Mesendoderm (in vitro differentiated cells): ENCODE measurements at regions not wholly inside any gene's neighbourhood (a gene's known extent, or its start where the extent isn't known, plus 50 kb on each side); places are given as distances from the start of the nearest gene placed in this dataset.

Source experiments
- DNase-seq: peaks from one replicate; pipeline ENCODE4 v3.0.0; 2013
- H2AK5ac ChIP-seq: 2 replicates; pipeline ENCODE4 v1.6.1; 2013; ENCODE audit warnings: low read length, inconsistent platforms
- H2BK120ac ChIP-seq: 2 replicates; pipeline ENCODE4 v1.6.1; 2013; ENCODE audit warnings: low read depth, mild to moderate bottlenecking, low read length, moderate library complexity, mixed read lengths
- H2BK15ac ChIP-seq: replicated peaks from 2 replicates; pipeline ENCODE4 v1.6.1; 2013; ENCODE audit warnings: low read depth, mild to moderate bottlenecking, moderate library complexity
- H2BK5ac ChIP-seq: 2 replicates; pipeline ENCODE4 v1.6.1; 2013; ENCODE audit warnings: low read length, inconsistent platforms
- H3K18ac ChIP-seq: 2 replicates; pipeline ENCODE4 v1.6.1; 2013; ENCODE audit warnings: mild to moderate bottlenecking, low read length, mixed read lengths
- H3K23ac ChIP-seq: one replicate; pipeline ENCODE4 v1.6.1; 2013; ENCODE audit warnings: low read length
- H3K27ac ChIP-seq: 2 replicates; pipeline ENCODE4 v1.5.1; 2013; ENCODE audit warnings: low read depth, mild to moderate bottlenecking, inconsistent platforms, low read length, moderate library complexity
- H3K27me3 ChIP-seq: 2 replicates; pipeline ENCODE4 v1.6.1; 2013; ENCODE audit warnings: low read length, control low read depth, mild to moderate bottlenecking, inconsistent platforms; ENCODE audit not compliant: insufficient read depth, poor library complexity
- H3K36me3 ChIP-seq: 2 replicates; pipeline ENCODE4 v1.6.1; 2013; ENCODE audit warnings: low read length, inconsistent platforms; ENCODE audit not compliant: control insufficient read depth, insufficient read depth
- H3K4ac ChIP-seq: one replicate; pipeline ENCODE4 v1.6.1; 2013; ENCODE audit warnings: low read depth, mild to moderate bottlenecking, low read length, moderate library complexity
- H3K4me1 ChIP-seq: 2 replicates; pipeline ENCODE4 v1.6.1; 2013; ENCODE audit warnings: low read depth, low read length, inconsistent platforms; ENCODE audit not compliant: control insufficient read depth
- H3K4me2 ChIP-seq: 2 replicates; pipeline ENCODE4 v1.6.1; 2013; ENCODE audit warnings: low read length
- H3K4me3 ChIP-seq: 2 replicates; pipeline ENCODE4 v1.5.1; 2013; ENCODE audit warnings: mild to moderate bottlenecking, low read length
- H3K56ac ChIP-seq: one replicate; pipeline ENCODE4 v1.6.1; 2013; ENCODE audit warnings: low read length
- H3K79me1 ChIP-seq: 2 replicates; pipeline ENCODE4 v1.6.1; 2013; ENCODE audit warnings: low read length, inconsistent platforms
- H3K79me2 ChIP-seq: 2 replicates; pipeline ENCODE4 v1.6.1; 2013; ENCODE audit warnings: mild to moderate bottlenecking, low read length; ENCODE audit not compliant: control insufficient read depth, insufficient read depth
- H3K9ac ChIP-seq: 2 replicates; pipeline ENCODE4 v1.6.1; 2013; ENCODE audit warnings: low read length, inconsistent platforms
- H4K5ac ChIP-seq: one replicate; pipeline ENCODE4 v1.6.1; 2013; ENCODE audit warnings: low read length
- H4K8ac ChIP-seq: one replicate; pipeline ENCODE4 v1.6.1; 2013; ENCODE audit warnings: low read depth, mild to moderate bottlenecking, control low read depth, low read length, moderate library complexity
- WGBS: extraction: QIAGEN DNeasy Blood & Tissue Kit; methylation state at CpG from one replicate; pipeline ENCODE4 v1.1.7; 2013; ENCODE audit warnings: low lambda C conversion rate, missing lambda C conversion rate; ENCODE audit not compliant: insufficient coverage; ENCODE audit errors: extremely low coverage; 5-methylcytosine and 5-hydroxymethylcytosine counted together

GRCh38 chr7:35545831-35546230 is 149.1 kb downstream of the HERPUD2 start:
- no peaks in the 10 kb centered on the region for H3K4me1 ChIP-seq
- no peak overlapping the region for H2BK15ac ChIP-seq
- no peak overlapping the region for H2AK5ac ChIP-seq
- no peak overlapping the region for H3K23ac ChIP-seq
- H3K4me3 ChIP-seq: no peak overlapping the region
- no peak overlapping the region for H3K4ac ChIP-seq
- no peak overlapping the region for H3K4me2 ChIP-seq
- no peaks in the 10 kb centered on the region for H3K27me3 ChIP-seq
- H4K8ac ChIP-seq: no peak overlapping the region
- H3K56ac ChIP-seq: no peak overlapping the region
- H2BK5ac ChIP-seq: no peak overlapping the region
- H3K79me2 ChIP-seq: no peaks in the 10 kb centered on the region
- no peaks in the 10 kb centered on the region for H3K36me3 ChIP-seq
- no peak overlapping the region for H4K5ac ChIP-seq
- no peak for DNase-seq
- H3K9ac ChIP-seq: no peak overlapping the region
- H3K79me1 ChIP-seq: no peaks in the 10 kb centered on the region
- H2BK120ac ChIP-seq: no peak overlapping the region
- H3K27ac ChIP-seq: no peak overlapping the region
- WGBS: no CpG with 5 or more reads among the region's 5 CpGs
- no peak overlapping the region for H3K18ac ChIP-seq

GRCh38 chr7:35544028-35544742 is 150.8 kb downstream of the HERPUD2 start:
- Histone ChIP-seq H2AK5ac (no peak overlapping the region), H3K4me2 (no peak overlapping the region), H2BK15ac (no peak overlapping the region), H3K79me2 (no peaks in the 10 kb centered on the region), H2BK120ac (no peak overlapping the region), H3K4ac (no peak overlapping the region), H3K36me3 (no peaks in the 10 kb centered on the region), H3K56ac (no peak overlapping the region), H4K5ac (no peak overlapping the region), H3K27me3 (no peaks in the 10 kb centered on the region), H3K23ac (no peak overlapping the region), H3K18ac (no peak overlapping the region), H2BK5ac (no peak overlapping the region), H3K4me3 (no peak overlapping the region), H3K27ac (no peak overlapping the region), H4K8ac (no peak overlapping the region), H3K4me1 (no peaks in the 10 kb centered on the region), H3K79me1 (no peaks in the 10 kb centered on the region), H3K9ac (no peak overlapping the region)
- WGBS: no CpG with 5 or more reads among the region's 7 CpGs
- no peak for DNase-seq

GRCh38 chr7:35537067-35538023 is 157.6 kb downstream of the HERPUD2 start:
- DNase-seq: peak; percentile 85
- Histone ChIP-seq H3K23ac (no peak overlapping the region), H3K36me3 (no peaks in the 10 kb centered on the region), H2BK120ac (no peak overlapping the region), H4K8ac (no peak overlapping the region), H3K27me3 (no peaks in the 10 kb centered on the region), H3K27ac (no peak overlapping the region), H3K18ac (peak overlapping the region; percentile 16), H3K79me2 (no peaks in the 10 kb centered on the region), H3K9ac (peak overlapping the region; percentile 24), H3K4me2 (no peak overlapping the region), H2AK5ac (no peak overlapping the region), H3K56ac (peak overlapping the region; percentile 72), H3K79me1 (no peaks in the 10 kb centered on the region), H2BK15ac (no peak overlapping the region), H3K4ac (no peak overlapping the region), H3K4me3 (no peak overlapping the region), H2BK5ac (no peak overlapping the region), H3K4me1 (no peaks in the 10 kb centered on the region), H4K5ac (no peak overlapping the region)
- no CpG with 5 or more reads among the region's 43 CpGs for WGBS

GRCh38 chr7:35536396-35536826 is 158.5 kb downstream of the HERPUD2 start:
- Histone ChIP-seq H2BK5ac (no peak overlapping the region), H4K5ac (no peak overlapping the region), H3K36me3 (no peaks in the 10 kb centered on the region), H3K4ac (no peak overlapping the region), H4K8ac (no peak overlapping the region), H2BK15ac (no peak overlapping the region), H3K23ac (no peak overlapping the region), H3K4me2 (no peak overlapping the region), H2AK5ac (no peak overlapping the region), H3K56ac (no peak overlapping the region), H3K4me1 (no peaks in the 10 kb centered on the region), H2BK120ac (no peak overlapping the region), H3K4me3 (no peak overlapping the region), H3K9ac (no peak overlapping the region), H3K27ac (no peak overlapping the region), H3K27me3 (no peaks in the 10 kb centered on the region), H3K79me2 (no peaks in the 10 kb centered on the region), H3K79me1 (no peaks in the 10 kb centered on the region), H3K18ac (no peak overlapping the region)
- no peak for DNase-seq
- no CpG with 5 or more reads among the region's 11 CpGs for WGBS

- Histone ChIP-seq H4K8ac (no peak overlapping the region), H3K79me1 (no peaks in the 10 kb centered on the region), H3K36me3 (no peaks in the 10 kb centered on the region), H2AK5ac (no peak overlapping the region), H3K27ac (no peak overlapping the region), H4K5ac (no peak overlapping the region), H2BK15ac (no peak overlapping the region), H3K4me3 (no peak overlapping the region), H3K9ac (no peak overlapping the region), H3K79me2 (no peaks in the 10 kb centered on the region), H3K23ac (no peak overlapping the region), H2BK5ac (no peak overlapping the region), H2BK120ac (no peak overlapping the region), H3K27me3 (no peaks in the 10 kb centered on the region), H3K18ac (no peak overlapping the region), H3K56ac (no peak overlapping the region), H3K4me2 (no peak overlapping the region), H3K4ac (no peak overlapping the region), H3K4me1 (no peaks in the 10 kb centered on the region)
- peak; percentile 18 for DNase-seq
- WGBS: no CpG with 5 or more reads among the region's 6 CpGs
These were observed 161.0 kb downstream of the HERPUD2 start for GRCh38 chr7:35533902-35534301.
